Hematopoietic multipotent progenitor cell treated with erythropoietin and hydrocortisone succinate and interleukin-3 and kit ligand, for 4 days (in vitro differentiated cells): ENCODE measurements at regions not wholly inside any gene's neighbourhood (a gene's known extent, or its start where the extent isn't known, plus 50 kb on each side); places are given as distances from the start of the nearest gene placed in this dataset.
"Not testable (repeated sequence)": the region's sequence is repeated elsewhere in the genome, so short reads cannot be mapped to it uniquely, and the experiment has no call there.

ENCODE experiments used
- DNase-seq: peaks from one replicate; pipeline ENCODE4 v3.0.0-alpha.2; 2015

DNA sequence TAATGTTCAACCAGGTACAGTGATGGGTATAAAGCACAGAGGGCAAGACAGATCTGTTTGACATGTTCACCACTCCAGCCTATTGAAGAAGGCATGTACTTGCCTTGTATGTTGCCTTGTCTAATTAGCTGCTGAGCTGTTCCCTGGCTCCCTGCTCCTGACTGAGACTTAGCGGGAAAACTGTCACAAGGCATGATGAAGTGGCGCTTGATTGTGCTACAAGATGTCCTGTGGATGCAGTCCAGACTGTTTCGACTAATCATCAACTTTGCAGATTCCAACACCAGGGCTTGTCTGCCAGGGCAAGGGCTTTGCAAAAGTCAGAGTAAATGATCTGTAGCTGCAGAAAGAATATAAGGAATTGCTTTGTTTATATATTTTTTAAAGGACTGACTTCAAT lies 136.2 kb upstream of the NRBF2 start:
- DNase-seq = no peak

DNA sequence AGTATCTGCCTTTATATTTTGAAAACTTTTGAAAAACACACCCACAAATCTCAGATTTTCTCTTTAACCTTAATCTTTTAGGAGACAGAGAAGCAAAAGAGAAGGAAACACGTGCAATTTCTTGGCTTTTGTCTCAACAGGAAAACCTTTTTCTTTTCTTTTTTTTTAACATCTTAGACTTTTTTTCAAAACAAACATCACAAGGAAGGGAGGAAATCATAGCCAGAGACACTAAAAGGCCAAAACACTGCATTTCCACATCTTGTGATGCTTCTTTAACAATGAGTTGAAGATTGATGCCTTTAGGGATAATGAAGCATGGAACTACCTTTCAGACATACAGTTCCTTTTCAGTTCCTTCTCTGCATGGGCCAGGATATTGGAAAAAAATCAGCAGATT lies 136.6 kb upstream of the NRBF2 start:
- no peak for DNase-seq

DNA sequence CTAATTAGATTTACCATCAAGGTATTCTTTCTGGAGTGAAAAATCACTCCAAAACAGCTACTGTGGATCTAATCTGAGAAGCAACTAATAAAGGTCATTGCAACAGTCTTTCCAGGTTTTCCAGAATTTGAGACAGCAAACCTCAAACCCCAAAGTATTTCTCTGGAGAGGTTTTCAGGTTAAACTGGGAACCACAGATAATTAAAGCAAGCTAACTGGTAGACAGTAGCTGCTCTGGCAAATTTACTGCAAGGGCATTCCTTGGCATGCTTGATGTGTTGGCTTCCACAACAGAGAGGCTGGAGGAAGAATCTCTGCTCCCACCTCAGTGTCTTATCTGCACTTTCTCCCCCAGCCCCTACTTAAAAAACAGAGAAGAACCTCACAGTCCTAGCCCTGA lies 140.0 kb upstream of the NRBF2 start:
- no peak for DNase-seq

DNA sequence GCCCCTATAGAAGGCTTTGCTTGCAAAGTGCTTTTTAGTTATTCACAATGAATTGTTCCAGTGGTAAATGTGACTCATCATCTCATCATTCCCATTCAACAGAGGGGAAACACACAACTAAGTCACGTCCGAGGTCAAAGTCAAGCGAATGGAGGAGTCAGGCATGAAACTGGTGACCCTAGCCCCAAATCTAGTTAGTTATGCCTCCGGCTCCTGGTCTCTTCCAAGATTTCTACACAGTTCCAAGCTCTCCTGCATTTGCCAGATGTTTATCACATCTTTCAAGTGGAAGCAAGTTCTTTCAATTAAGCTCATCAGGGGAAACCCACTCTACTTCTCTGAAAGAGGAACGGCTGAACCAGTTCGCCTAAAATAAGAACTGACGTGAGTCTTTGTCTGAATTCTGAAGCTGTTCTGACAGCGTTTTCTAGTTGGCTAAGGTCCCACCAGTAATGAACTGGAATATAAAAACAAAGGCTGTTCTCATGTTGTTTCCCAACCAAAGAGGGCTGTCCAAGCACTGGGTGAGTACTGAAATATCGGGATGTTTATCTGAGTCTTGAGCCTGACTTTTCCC lies 140.9 kb upstream of the NRBF2 start:
- no peak for DNase-seq

DNA sequence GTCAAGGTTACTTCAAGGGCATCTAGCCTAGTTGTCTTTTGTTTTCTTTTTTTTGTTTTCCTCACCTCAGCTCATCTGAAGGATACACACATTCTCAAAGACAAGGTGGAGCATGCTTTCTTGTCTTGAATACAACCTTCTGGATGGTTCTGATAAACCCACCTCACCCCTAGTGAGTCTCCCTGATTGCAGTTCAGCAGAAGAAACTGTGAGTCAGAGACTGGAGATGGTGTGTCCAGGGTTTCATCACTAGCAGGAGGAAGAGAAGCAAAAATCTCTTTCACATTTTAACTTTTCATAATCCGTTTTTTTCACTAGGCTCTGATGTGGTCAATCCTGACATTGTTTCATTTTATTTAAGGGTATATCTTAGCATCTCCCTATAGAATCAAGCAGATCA lies 143.0 kb upstream of the NRBF2 start:
- DNase-seq = no peak

DNA sequence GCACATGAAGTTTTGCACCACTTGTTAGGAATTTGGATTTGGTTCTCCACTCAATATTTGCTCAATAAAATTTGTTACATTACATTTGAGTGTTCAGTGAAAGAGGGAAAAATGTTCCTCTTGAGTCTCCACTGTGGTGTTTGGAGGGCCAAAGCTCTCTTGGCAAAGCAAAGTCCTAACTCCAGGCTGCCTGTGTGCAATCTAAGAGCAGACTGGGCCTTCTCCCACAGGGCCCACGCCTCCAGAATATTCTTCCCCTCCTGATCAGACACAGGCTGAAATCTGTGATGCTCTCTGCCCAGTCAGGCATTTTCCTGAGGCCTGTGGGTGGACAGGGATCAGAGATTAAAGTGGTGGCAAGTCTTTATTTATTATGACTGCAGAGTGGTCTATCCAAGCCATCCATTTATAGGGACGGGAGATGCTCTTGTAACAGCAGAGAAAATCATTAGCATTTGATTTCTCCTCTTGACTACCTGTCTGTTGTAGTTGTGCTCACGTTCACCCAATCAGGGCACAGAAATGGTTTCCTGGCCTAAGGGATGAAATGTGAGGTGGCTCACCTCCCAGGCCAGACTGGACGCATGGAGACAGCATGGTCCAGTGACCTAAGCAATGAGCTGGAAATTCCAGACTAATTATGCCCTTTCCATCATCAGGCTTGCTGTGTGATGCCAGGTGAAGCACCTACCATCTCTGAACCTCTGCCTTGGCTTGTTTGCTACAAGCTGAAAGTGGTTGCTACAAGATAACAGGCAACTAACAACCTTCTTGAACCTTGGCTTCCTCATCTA lies 147.1 kb upstream of the NRBF2 start:
- no peak for DNase-seq

DNA sequence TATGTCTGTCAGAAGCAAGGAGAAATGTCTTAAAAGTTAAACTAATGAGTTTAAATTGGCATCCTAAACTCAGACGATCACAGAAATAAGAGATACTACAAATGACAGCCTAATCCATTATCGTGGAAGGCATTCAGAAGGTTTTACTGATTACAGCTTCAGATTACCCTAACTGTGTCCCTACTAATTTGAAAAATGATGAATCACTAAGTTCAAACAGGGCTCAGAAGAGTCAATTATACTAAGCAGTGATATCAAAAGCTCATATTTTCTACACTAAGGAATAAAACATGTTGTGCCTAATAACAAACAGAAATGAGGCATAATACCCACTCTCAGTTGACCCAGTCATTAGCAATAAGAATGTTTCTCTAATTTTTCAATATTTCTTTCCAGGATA lies 152.0 kb upstream of the NRBF2 start:
- no peak for DNase-seq

DNA sequence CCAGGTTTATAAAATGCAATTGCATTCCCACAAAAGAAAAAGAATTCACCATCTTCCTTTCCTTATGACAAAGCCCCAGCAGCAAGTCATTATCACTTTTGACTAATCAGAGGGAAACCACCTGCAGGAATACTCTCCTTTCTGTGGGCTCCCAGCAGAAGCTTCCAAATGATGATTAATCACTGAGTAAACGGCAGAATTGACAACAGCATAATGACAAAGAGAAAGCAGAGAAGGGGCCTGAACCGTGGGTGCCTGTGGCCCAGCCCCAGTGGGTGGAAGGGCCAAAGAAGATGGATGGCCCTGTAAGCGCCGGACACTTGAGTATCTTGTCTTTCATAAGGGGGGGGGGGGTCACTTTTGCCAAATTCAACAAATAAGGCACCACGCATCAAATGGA lies 152.4 kb upstream of the NRBF2 start:
- no peak for DNase-seq

DNA sequence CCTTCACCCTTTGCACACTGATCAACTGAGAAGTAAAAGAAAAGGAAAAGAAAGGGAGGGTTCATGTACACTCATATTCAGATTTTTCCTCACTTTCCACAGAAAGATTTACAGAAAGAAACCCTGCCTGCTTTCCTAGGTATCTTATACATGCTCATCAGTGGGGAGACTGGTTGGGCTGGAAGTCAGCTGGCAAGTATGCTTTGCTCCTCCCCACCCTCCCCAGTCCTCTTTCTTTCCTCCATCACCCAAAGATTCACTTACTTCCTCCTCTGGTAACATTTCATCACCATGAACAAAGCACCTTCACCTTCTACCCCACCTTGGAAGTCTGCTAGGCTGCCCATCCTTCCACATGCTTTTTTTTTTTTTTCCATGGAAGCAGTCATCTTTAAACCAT lies 153.2 kb upstream of the NRBF2 start:
- DNase-seq = no peak

DNA sequence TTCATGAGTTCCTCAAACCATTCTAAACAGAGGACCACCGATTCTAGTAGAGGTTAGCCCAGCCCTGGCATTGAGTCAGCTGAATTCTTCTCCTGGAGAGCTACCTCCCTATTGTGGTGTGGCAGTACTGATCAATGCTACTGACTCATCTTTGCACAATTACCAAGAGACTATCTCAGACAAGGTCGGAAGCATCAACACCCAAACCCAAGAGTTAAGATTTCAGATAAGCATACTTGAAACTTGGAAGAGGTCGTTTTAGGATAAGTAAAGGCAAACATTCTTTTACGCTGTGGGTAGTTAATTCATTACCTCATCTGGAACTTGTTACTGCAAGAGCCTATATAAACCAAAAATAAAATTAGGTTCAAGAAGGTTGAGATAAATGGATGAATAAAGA lies 154.6 kb upstream of the NRBF2 start:
- DNase-seq = no peak

DNA sequence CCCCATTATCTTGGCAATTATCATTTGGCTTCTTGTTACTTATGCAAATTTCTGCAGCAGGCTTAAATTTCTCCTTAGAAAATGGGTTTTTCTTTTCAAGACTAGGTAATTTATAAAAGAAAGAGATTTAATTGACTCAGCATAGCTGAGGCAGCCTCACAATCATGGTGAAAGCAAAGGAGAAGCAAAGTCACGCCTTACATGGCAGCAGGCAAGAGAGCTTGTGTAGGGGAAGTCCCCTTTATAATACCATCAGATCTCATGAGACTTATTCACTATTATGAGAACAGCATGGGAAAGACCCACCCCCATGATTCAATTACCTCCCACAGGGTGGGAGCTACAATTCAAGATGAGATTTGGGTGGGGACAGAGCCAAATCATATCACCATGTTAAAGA lies 158.3 kb upstream of the NRBF2 start:
- DNase-seq = not testable (repeated sequence)

DNA sequence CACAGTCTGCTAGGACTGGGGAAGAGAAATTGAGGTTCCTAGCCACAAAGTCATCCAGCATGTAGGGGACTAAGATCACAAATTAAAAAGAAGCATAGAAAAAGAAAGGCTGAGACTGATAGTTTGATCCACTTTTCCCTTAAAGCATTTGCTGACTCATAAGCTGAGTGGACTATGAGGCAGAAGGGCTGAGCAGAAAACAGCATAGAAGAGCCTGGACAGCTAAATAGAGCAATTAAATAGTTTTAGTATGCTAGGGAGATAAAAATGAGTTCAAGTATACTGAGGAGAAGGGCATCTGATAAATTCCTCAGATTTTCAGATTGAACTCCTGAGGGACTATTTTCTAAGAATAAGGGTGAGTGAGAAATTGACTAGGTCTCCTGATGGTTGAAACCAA lies 155.9 kb upstream of the EGR2 start:
- no peak for DNase-seq

DNA sequence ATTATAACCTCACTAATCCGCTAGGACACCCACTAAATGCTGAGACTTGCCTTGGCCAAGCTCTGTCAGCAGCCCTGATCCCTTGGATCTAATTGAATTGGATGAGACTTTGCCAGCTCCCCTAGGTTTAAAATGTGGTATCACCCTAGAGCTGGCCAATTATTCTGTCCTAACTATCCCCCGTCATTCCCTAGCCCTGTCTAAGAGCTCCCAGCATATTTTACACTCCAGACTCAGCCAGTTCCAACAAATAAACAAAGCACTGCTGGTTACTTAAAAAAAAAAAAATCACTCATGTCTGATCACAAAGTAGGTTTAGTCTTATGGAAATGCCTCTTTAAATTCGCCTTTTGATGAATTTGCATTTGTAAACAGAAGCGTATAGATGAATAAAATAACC lies 147.9 kb upstream of the EGR2 start:
- no peak for DNase-seq

DNA sequence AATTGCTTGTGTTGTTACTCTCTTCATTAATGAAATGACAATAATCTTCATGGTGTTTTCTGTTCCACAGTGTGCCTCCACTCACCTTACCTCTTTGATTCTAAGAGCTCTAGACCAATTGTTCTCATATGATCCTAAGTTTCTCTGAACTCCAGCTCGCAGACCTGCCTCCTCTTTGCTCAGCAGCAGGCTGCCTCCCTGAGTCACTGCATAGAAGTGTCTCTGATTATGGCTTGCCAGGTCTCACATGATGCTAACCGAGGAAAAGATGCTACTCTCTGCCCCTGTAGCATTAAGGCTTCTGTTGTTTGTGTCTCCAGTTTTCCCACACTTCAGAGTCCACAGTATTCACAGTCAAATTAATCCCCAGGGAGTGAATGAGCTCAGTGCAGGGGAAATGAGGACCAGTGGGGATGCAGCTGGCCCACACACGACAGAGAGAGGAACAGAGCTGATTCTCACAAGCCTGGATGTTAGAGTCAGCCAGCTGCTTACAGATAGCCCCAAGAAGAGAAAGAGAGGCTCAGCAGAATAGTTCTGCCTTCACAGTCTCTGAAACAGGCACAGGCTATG lies 145.9 kb upstream of the EGR2 start:
- DNase-seq = no peak

DNA sequence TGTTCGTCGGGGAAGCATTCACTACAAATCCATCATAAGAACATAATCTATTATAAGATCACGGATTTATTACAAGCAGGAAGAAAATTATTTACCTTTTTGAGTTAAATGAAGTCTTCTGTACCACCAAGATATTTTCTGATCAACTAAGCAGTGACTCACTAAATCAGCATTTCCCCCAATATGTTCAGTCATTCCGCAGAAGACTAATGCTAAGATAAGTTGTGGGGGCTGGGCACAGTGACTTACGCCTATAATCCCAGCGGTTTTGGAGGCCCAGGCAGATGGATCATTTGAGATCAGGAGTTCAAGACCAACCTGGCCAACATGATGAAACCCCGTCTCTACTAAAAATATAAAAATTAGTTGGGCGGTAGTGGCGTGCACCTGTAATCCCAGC lies 144.2 kb upstream of the EGR2 start:
- no peak for DNase-seq

DNA sequence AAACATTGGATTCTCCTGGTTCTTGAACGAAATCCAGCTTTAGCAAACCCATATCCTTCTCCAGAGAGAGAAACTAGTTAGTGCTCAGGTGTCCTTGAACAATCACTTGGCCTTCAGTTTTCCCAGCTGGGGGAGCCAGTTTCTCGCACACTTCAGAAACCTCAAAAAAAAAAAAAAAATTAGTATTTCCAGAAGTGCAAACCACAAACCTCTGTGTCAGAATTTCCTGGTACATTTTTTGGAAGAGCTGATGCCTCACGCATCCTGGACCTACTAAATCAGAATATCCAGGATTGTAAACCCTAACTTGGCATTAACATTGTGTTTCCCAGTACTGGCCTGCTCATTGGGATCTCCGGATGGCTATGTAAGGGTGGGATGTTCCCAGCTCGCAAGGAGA lies 143.4 kb upstream of the EGR2 start:
- DNase-seq = no peak

DNA sequence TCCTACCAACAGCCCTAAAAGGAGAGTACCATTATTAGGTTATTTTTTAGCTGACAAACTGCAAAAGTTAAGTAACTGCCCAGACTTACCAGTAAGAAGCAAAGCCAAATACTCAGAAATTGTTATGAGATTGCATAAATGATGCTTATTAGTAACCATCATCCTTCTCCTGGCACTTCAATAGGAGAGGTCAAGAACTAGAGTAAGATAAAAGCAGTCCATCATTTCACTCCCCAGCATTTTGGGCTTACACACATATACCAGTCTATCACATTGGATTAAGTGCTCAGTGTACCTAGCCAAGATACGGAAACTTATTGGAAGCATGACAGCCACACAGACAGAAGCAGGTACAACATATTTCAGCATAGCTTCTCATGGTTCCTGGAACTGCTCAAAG lies 142.8 kb upstream of the EGR2 start:
- no peak for DNase-seq

DNA sequence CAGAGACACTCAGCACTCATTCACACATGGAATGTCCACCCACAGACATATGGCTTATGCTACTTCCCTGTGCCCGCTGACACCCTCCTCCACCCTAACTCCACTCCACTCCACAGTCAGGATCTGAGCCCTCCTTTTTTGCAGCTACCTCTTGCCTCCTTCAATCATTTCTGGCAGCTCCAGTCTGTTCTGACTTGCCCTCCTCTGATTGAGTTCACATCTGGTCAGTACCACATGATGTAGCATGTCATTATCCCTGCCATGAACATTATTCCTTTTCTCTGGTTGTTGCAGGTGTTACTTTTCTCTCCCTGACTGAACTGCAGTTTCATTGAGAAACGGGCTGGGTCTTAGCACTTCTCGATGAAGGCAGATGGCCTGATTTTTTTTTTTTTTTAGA lies 130.1 kb upstream of the EGR2 start:
- DNase-seq = no peak

DNA sequence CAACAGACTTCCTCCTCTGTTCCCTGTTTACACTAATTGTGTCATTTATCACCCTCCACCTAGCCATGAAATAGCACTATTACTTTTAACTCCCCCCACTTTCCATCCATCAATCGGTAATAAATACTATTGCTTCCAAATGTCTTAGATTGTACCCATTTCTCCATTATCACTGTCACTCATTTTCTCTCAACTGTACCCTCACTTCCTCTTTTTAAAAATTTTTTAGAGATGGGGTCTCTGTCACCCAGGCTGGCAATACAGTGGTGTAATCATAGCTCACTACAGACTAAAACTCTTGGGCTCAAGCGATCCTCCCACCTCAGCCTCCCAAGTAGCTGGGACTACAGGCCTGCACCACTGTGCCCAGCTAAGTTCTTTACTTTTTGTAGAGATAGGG lies 123.5 kb upstream of the EGR2 start:
- DNase-seq = no peak

DNA sequence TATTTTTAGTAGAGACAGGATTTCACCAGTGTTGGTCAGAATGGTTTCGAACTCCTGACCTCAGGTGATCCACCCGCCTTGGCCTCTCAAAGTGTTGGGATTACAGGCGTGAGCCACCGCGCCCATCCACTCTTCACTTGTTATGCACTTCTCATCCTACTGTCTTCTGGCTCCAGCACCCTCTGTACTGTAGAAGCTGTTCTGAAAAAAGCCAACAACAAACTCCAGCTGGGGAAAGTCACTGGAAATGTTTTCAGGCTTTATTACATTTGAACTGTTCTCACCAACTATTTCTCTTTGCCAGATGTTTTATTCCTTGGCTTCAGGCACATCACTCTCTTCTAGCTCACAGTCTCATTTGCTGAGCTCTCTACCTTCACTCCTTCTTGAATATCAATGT lies 122.5 kb upstream of the EGR2 start:
- DNase-seq = no peak

DNA sequence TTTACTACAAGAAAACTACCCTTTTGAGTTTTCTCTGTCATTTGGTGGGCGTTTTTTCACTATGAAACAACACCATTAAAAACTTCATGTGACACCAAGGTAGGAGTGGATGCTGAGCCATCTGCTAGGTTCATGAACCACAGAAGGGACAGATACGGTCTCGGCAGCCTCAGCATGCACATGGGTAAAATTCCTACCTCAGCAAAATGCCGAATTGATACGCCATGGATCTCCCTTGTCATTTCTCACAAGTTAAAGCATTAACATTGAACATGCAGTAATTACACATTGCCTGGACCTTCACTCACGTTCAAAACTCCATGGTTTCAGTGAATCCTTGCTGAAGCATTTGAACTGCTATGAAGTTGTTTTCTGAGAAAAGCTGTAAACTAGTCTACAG lies 121.5 kb upstream of the EGR2 start:
- no peak for DNase-seq

DNA sequence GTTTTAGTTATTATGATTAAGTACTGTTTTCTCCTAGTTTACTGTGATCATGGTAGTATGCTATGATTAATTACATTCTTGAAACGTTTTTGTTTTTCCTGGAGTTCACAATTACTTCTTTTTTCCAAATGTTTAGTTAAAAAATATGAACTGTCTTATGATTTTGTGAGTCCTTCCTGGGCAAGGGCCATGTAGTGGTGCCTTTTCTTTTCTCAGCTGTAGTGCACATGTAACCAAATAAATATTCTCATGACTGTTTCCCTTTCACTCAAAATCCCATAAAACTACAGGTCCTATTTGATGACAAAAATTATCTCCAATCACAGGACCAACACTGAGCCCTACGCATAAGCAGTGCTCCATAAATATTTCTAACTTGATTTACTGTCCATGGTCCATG lies 118.9 kb upstream of the EGR2 start:
- DNase-seq = no peak

DNA sequence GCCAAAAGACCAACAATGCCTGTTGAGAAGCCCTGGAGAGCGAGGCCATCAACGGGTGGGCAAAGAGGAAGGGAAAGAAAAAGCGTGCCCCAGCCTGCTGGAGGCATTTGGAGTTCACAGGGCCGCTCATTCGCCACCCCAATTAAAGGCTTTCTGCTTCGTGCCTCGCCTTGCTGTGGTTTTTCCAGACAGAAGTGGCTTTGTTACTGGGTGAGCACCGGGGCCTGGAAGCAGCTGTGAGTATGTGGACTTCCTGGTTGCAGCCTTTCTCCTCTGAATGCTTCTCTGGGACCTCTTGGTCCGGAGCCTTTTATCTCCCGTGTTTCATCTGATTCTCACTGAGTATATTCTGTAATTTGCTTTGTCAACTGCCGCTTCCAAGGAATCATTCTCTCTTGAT lies 118.1 kb upstream of the EGR2 start:
- peak; percentile 19 for DNase-seq

DNA sequence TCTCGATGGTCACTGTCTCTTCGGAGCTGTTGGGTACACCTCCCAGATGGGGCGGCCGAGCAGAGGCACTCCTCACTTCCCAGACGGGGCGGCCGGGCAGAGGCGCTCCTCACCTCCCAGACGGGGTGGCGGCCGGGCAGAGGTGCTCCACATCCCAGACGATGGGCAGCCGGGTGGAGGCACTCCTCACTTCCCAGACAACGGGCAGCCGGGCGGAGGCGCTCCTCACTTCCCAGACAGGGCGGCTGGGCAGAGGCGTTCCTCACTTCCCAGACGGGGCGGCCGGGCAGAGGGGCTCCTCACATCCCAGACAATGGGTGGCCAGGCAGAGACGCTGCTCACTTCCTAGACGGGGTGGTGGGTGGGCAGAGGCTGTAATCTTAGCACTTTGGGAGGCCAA lies 112.6 kb upstream of the EGR2 start:
- DNase-seq = not testable (repeated sequence)

DNA sequence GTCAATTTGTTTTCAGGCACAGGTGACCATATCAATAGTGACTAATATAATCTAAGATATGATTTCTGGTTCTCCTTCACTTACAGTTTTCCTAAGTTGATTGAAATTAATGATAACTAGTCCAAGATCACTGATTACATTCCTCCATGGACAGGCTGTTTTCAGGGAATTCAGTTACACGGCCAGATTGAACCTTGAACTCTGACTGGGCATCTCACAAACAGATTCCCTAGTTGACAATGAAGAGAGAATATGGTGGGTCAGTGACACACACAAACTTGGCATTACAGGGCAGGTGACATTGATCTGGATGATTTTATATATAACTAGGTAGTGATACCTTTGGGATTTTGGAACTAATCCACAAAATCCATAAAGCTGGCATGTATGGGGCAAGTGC lies 110.2 kb upstream of the EGR2 start:
- DNase-seq = no peak
